ENCODE measurements at regions not wholly inside any gene's neighbourhood (a gene's known extent, or its start where the extent isn't known, plus 50 kb on each side); places are given as distances from the start of the nearest gene placed in this dataset.

DNA sequence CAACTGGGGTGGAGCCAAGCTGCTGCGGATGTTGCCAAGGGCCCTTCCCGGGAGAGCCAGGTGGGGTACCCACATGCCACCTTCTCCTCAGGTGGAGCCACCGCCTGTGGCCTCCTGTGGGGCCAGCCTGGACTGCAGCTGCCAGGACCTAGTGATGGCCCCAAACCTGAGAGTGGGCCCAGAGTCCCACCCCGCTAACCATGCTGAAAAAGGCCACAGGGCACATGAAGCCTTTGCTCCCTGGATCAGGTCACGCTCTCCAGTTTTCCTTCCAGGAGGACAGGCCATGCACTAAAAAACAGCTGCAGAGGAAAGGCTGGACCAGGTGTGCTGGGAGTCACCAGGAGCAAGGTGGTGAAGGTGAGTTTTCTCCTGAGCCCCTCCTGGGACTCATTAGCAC is 73.9 kb upstream of the SLC22A16 start:
- Histone ChIP-seq H3K4me1 (ENCODE audit: control insufficient read depth in 1 of 2, insufficient read depth in 2 of 2, low read length in 2 of 2) (peaks cover 6 to 7% of the 10 kb centered on the region in 2 experiments), H3K27me3 (ENCODE audit: insufficient read depth, low read length) (no peaks in the 10 kb centered on the region), H4K8ac (ENCODE audit: low read depth, low read length) (no peak overlapping the region), H3K36me3 (ENCODE audit: control insufficient read depth in 1 of 2, insufficient read depth in 2 of 2, low read length in 2 of 2) (no peaks in the 10 kb centered on the region), H4K91ac (ENCODE audit: low read depth, low read length) (no peak overlapping the region), H2AFZ (ENCODE audit: insufficient read depth, low read length, poor library complexity) (no peak overlapping the region), H4K12ac (ENCODE audit: low read depth, low read length) (no peak overlapping the region), H3K27ac (ENCODE audit: low read depth, low read length) (no peak overlapping the region), H2BK5ac (ENCODE audit: low read depth, low read length, poor library complexity) (no peak overlapping the region), H2BK12ac (ENCODE audit: low read length) (no peak overlapping the region), H3K79me2 (ENCODE audit: control insufficient read depth, insufficient read depth, low read length, poor library complexity) (no peaks in the 10 kb centered on the region), H3K9ac (ENCODE audit: low read length) (no peak overlapping the region), H3K18ac (ENCODE audit: low read length) (no peak overlapping the region), H3K23ac (ENCODE audit: low read length) (no peak overlapping the region), H3K4ac (ENCODE audit: low read depth, low read length) (no peak overlapping the region), H2BK120ac (ENCODE audit: insufficient read depth, low read length, poor library complexity) (no peak overlapping the region), H3K4me3 (ENCODE audit: low read depth, low read length) (no peak overlapping the region), H3K14ac (ENCODE audit: low read length) (no peak overlapping the region), H3K9me3 (ENCODE audit: insufficient read depth, low read depth, low read length) (peaks cover 11% of the 10 kb centered on the region), H3K79me1 (ENCODE audit: low read length) (peaks cover 4% of the 10 kb centered on the region), H3K4me2 (ENCODE audit: low read length) (no peak overlapping the region), H2AK5ac (ENCODE audit: low read length) (no peak overlapping the region)
- no CpG with 5 or more reads among the region's 5 CpGs for WGBS (ENCODE audit: extremely low coverage, insufficient coverage, insufficient read length)
- DNase-seq = no peak

DNA sequence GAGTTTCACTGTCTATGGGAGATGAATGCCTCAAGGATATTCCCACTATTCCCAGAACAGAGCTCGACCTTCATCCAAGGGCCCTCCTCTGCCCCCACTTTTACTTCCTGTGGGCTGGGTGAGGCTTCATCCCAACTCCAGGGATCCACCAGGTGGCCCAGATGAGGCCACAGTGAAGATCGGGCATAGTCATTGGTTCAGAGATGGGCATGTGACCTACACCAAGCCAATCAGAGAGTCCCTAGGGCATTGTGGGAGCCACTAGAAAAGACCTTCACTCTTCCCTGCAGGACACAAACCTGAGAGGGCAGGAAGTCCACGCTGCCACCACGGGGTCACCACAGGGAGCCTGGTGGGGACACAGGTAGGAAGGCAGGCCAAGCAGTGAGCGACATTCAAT is 72.9 kb upstream of the SLC22A16 start:
- peak overlapping the region; percentile 15 for H2BK12ac ChIP-seq (ENCODE audit: low read length)
- peaks cover 6 to 7% of the 10 kb centered on the region in 2 experiments for H3K4me1 ChIP-seq (ENCODE audit: control insufficient read depth in 1 of 2, insufficient read depth in 2 of 2, low read length in 2 of 2)
- no peak overlapping the region for H3K18ac ChIP-seq (ENCODE audit: low read length)
- no peak overlapping the region for H3K4ac ChIP-seq (ENCODE audit: low read depth, low read length)
- H3K4me3 ChIP-seq (ENCODE audit: low read depth, low read length) = no peak overlapping the region
- no peak overlapping the region for H3K9ac ChIP-seq (ENCODE audit: low read length)
- peak overlapping the region; percentile 15 for H2BK120ac ChIP-seq (ENCODE audit: insufficient read depth, low read length, poor library complexity)
- H3K14ac ChIP-seq (ENCODE audit: low read length) = no peak overlapping the region
- no peak for DNase-seq
- H3K9me3 ChIP-seq (ENCODE audit: insufficient read depth, low read depth, low read length) = peaks cover 15% of the 10 kb centered on the region
- no peak overlapping the region for H4K8ac ChIP-seq (ENCODE audit: low read depth, low read length)
- WGBS (ENCODE audit: extremely low coverage, insufficient coverage, insufficient read length) = no CpG with 5 or more reads among the region's 5 CpGs
- no peak overlapping the region for H2AFZ ChIP-seq (ENCODE audit: insufficient read depth, low read length, poor library complexity)
- no peak overlapping the region for H4K12ac ChIP-seq (ENCODE audit: low read depth, low read length)
- H4K91ac ChIP-seq (ENCODE audit: low read depth, low read length) = peak overlapping the region; percentile 26
- H3K4me2 ChIP-seq (ENCODE audit: low read length) = no peak overlapping the region
- no peaks in the 10 kb centered on the region for H3K36me3 ChIP-seq (ENCODE audit: control insufficient read depth in 1 of 2, insufficient read depth in 2 of 2, low read length in 2 of 2)
- no peak overlapping the region for H3K23ac ChIP-seq (ENCODE audit: low read length)
- peaks cover 4% of the 10 kb centered on the region for H3K79me1 ChIP-seq (ENCODE audit: low read length)
- H2BK5ac ChIP-seq (ENCODE audit: low read depth, low read length, poor library complexity) = no peak overlapping the region
- no peak overlapping the region for H2AK5ac ChIP-seq (ENCODE audit: low read length)
- H3K27ac ChIP-seq (ENCODE audit: low read depth, low read length) = no peak overlapping the region
- no peaks in the 10 kb centered on the region for H3K27me3 ChIP-seq (ENCODE audit: insufficient read depth, low read length)
- no peaks in the 10 kb centered on the region for H3K79me2 ChIP-seq (ENCODE audit: control insufficient read depth, insufficient read depth, low read length, poor library complexity)

DNA sequence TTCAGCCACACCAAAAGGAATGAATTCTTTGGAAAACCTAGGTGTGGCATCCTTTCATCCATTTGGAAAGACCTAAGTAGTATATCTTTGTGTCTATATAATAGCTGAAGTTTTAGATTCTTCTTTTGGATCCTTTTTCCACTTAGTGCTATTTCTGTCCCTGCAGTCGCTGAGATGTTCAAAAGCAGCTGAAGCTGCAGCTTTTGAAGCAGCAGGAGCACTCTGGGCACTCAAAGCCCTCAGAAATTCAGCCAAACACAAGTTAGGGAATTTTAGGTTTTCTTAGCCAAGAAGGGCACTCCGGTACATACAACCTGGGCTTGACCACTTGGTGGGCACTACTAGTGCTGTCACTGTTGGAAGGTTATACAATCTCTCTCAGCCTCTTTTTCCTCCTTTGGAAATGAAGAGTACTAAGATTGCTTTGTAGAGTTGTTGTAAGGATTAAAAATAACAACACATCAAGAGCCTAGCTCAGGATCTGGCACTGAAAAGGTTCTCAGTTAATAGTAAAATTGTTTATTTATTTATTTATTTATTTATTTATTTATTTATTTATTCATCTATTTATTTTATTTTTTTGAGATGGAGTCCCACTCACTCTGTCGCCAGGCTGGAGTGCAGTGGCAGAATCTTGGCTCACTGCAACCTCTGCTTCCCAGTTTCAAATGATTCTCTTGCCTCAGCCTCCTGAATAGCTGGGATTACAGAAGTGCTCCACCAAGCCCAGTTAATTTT is 71.9 kb upstream of the SLC22A16 start:
- peaks cover 15% of the 10 kb centered on the region for H3K9me3 ChIP-seq (ENCODE audit: insufficient read depth, low read depth, low read length)
- H2BK5ac ChIP-seq (ENCODE audit: low read depth, low read length, poor library complexity) = no peak overlapping the region
- H3K27me3 ChIP-seq (ENCODE audit: insufficient read depth, low read length) = no peaks in the 10 kb centered on the region
- no peak overlapping the region for H3K23ac ChIP-seq (ENCODE audit: low read length)
- H2AK5ac ChIP-seq (ENCODE audit: low read length) = no peak overlapping the region
- WGBS (ENCODE audit: extremely low coverage, insufficient coverage, insufficient read length) = no CpG with 5 or more reads among the region's 3 CpGs
- H2AFZ ChIP-seq (ENCODE audit: insufficient read depth, low read length, poor library complexity) = no peak overlapping the region
- no peak overlapping the region for H4K8ac ChIP-seq (ENCODE audit: low read depth, low read length)
- H3K79me2 ChIP-seq (ENCODE audit: control insufficient read depth, insufficient read depth, low read length, poor library complexity) = no peaks in the 10 kb centered on the region
- no peak overlapping the region for H3K4ac ChIP-seq (ENCODE audit: low read depth, low read length)
- H2BK120ac ChIP-seq (ENCODE audit: insufficient read depth, low read length, poor library complexity) = no peak overlapping the region
- no peak overlapping the region for H4K91ac ChIP-seq (ENCODE audit: low read depth, low read length)
- peaks cover 4% of the 10 kb centered on the region for H3K79me1 ChIP-seq (ENCODE audit: low read length)
- no peak overlapping the region for H3K18ac ChIP-seq (ENCODE audit: low read length)
- H3K36me3 ChIP-seq (ENCODE audit: control insufficient read depth in 1 of 2, insufficient read depth in 2 of 2, low read length in 2 of 2) = no peaks in the 10 kb centered on the region
- H3K4me2 ChIP-seq (ENCODE audit: low read length) = no peak overlapping the region
- H3K4me1 ChIP-seq (ENCODE audit: control insufficient read depth in 1 of 2, insufficient read depth in 2 of 2, low read length in 2 of 2) = peaks cover 10 to 11% of the 10 kb centered on the region in 2 experiments
- H2BK12ac ChIP-seq (ENCODE audit: low read length) = no peak overlapping the region
- H3K27ac ChIP-seq (ENCODE audit: low read depth, low read length) = peak overlapping the region; percentile 66
- H3K14ac ChIP-seq (ENCODE audit: low read length) = no peak overlapping the region
- H3K4me3 ChIP-seq (ENCODE audit: low read depth, low read length) = no peak overlapping the region
- DNase-seq = no peak
- no peak overlapping the region for H4K12ac ChIP-seq (ENCODE audit: low read depth, low read length)
- no peak overlapping the region for H3K9ac ChIP-seq (ENCODE audit: low read length)

DNA sequence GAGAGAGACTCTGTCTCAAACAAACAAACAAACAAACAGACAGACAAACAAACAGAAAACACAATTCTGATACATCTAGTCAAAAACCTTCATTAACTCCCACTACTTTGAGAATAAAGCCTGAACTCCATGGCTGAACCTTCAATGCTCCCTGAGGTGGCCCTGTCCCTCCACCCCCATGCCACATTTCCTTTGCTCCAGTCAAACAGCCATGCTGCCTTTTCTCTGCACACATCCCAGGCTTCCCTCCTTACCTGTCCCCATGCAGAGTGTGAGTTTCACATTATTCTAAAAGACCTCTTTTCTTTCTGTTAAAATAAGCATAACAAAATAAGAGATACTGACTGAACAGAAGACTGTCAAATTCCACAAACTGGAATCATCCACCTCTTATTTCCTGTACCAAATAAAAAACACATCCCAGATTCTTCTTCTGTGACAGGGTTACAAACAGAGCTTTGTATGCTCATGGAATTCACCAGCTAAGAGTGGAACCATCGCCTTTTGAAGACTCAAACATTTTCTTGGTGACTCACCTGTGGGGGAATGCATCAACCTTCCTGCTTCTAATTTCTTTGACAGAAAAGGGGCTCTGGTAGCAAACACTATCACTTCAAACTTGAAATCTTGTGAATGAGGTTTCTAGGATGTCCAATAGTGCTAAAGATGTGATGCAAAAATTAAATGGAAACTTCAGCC is 71.0 kb upstream of the SLC22A16 start:
- H2BK5ac ChIP-seq (ENCODE audit: low read depth, low read length, poor library complexity) = peak overlapping the region; percentile 42
- peaks cover 16 to 17% of the 10 kb centered on the region in 2 experiments for H3K4me1 ChIP-seq (ENCODE audit: control insufficient read depth in 1 of 2, insufficient read depth in 2 of 2, low read length in 2 of 2)
- peak overlapping the region; percentile 23 for H4K91ac ChIP-seq (ENCODE audit: low read depth, low read length)
- H3K79me2 ChIP-seq (ENCODE audit: control insufficient read depth, insufficient read depth, low read length, poor library complexity) = no peaks in the 10 kb centered on the region
- no peak overlapping the region for H3K4me3 ChIP-seq (ENCODE audit: low read depth, low read length)
- H4K8ac ChIP-seq (ENCODE audit: low read depth, low read length) = peak overlapping the region; percentile 21
- no peaks in the 10 kb centered on the region for H3K27me3 ChIP-seq (ENCODE audit: insufficient read depth, low read length)
- peaks cover 15% of the 10 kb centered on the region for H3K9me3 ChIP-seq (ENCODE audit: insufficient read depth, low read depth, low read length)
- no peak for DNase-seq
- H2BK120ac ChIP-seq (ENCODE audit: insufficient read depth, low read length, poor library complexity) = peak overlapping the region; percentile 21
- H3K4me2 ChIP-seq (ENCODE audit: low read length) = peak overlapping the region; percentile 27
- H2AK5ac ChIP-seq (ENCODE audit: low read length) = no peak overlapping the region
- no peak overlapping the region for H3K9ac ChIP-seq (ENCODE audit: low read length)
- peaks cover 4% of the 10 kb centered on the region for H3K79me1 ChIP-seq (ENCODE audit: low read length)
- H3K14ac ChIP-seq (ENCODE audit: low read length) = peak overlapping the region; percentile 16
- peak overlapping the region; percentile 81 for H3K27ac ChIP-seq (ENCODE audit: low read depth, low read length)
- no peak overlapping the region for H2AFZ ChIP-seq (ENCODE audit: insufficient read depth, low read length, poor library complexity)
- H2BK12ac ChIP-seq (ENCODE audit: low read length) = peak overlapping the region; percentile 44
- H3K36me3 ChIP-seq (ENCODE audit: control insufficient read depth in 1 of 2, insufficient read depth in 2 of 2, low read length in 2 of 2) = no peaks in the 10 kb centered on the region
- WGBS (ENCODE audit: extremely low coverage, insufficient coverage, insufficient read length) = no CpG with 5 or more reads among the region's 1 CpG
- H3K4ac ChIP-seq (ENCODE audit: low read depth, low read length) = peak overlapping the region; percentile 33
- no peak overlapping the region for H3K23ac ChIP-seq (ENCODE audit: low read length)
- no peak overlapping the region for H4K12ac ChIP-seq (ENCODE audit: low read depth, low read length)
- no peak overlapping the region for H3K18ac ChIP-seq (ENCODE audit: low read length)
